Activated B cell treated with CpG ODN at 0.5 μM for 24 hours (primary cell): ENCODE measurements at regions not wholly inside any gene's neighbourhood (a gene's known extent, or its start where the extent isn't known, plus 50 kb on each side); places are given as distances from the start of the nearest gene placed in this dataset.

Source experiments
- ATAC-seq: fragments of 200-7000 bp; cut with Tn5 transposase; one replicate; pipeline ENCODE4 v1.10.0; 2021; ENCODE audit warnings: low read depth, mild to moderate bottlenecking, moderate library complexity
- CTCF ChIA-PET: fragments of 350-600 bp; sonication (Branson Sonifier 250); formaldehyde crosslinking; loops from one replicate; lab custom pipeline; 2021; ENCODE audit warnings: antibody characterized with exemption; lab: Charles Lee
- POLR2A ChIA-PET: fragments of 350-600 bp; sonication (Branson Sonifier 250); formaldehyde crosslinking; loops from one replicate; lab custom pipeline; 2021; ENCODE audit warnings: antibody characterized with exemption; lab: Charles Lee
- DNase-seq: peaks from one replicate; pipeline ENCODE4 v3.0.0; 2022
- H3K27ac Mint-ChIP-seq: one replicate; pipeline ENCODE4 v1.8.0; 2020; ENCODE audit warnings: mixed read lengths
- H3K27me3 Mint-ChIP-seq: one replicate; pipeline ENCODE4 v1.8.0; 2021; ENCODE audit warnings: mixed read lengths
- H3K36me3 Mint-ChIP-seq: one replicate; pipeline ENCODE4 v1.8.0; 2021; ENCODE audit warnings: low read depth, mixed read lengths
- H3K4me1 Mint-ChIP-seq: one replicate; pipeline ENCODE4 v1.8.0; 2021; ENCODE audit warnings: mixed read lengths
- H3K4me3 Mint-ChIP-seq: one replicate; pipeline ENCODE4 v1.8.0; 2020; ENCODE audit warnings: mild to moderate bottlenecking, mixed read lengths
- H3K9me3 Mint-ChIP-seq: one replicate; pipeline ENCODE4 v1.8.0; 2020; ENCODE audit warnings: mixed read lengths
- CTCF ChIP-seq: fragments of 200-600 bp; IDR thresholded peaks from one replicate; pipeline ENCODE4 v1.8.0; 2022; ENCODE audit warnings: antibody characterized with exemption, mild to moderate bottlenecking
- intact Hi-C: fragments of 100-400 bp; cut with micrococcal nuclease; formaldehyde crosslinking; loops from one replicate; pipeline ENCODE4 v1.15.1; 2024

- no peak for TF ChIP-seq CTCF
- no peak overlapping the region for H3K27ac Mint-ChIP-seq
- no peak for DNase-seq
- intact Hi-C loops: no loop called here
- H3K4me1 Mint-ChIP-seq: no peaks in the 10 kb centered on the region
- CTCF ChIA-PET: no interaction called here
- H3K4me3 Mint-ChIP-seq: no peak overlapping the region
- no peak for ATAC-seq
- H3K36me3 Mint-ChIP-seq: no peaks in the 10 kb centered on the region
- H3K27me3 Mint-ChIP-seq: no peaks in the 10 kb centered on the region
- POLR2A ChIA-PET: no interaction called here
- H3K9me3 Mint-ChIP-seq: peaks cover 13% of the 10 kb centered on the region
These were observed 980.9 kb downstream of the GATA3 start for GRCh38 chr10:9035355-9035754.

- ChIA-PET CTCF (no interaction called here), POLR2A (no interaction called here)
These were observed 982.3 kb downstream of the GATA3 start for GRCh38 chr10:9036711-9037204.

GRCh38 chr10:9038146-9038714 lies 983.7 kb downstream of the GATA3 start:
- TF ChIP-seq CTCF: no peak
- no peak for DNase-seq
- Mint-ChIP-seq H3K9me3 (peaks cover 11% of the 10 kb centered on the region), H3K27me3 (no peaks in the 10 kb centered on the region), H3K4me3 (no peak overlapping the region), H3K36me3 (no peaks in the 10 kb centered on the region), H3K4me1 (no peaks in the 10 kb centered on the region), H3K27ac (no peak overlapping the region)
- POLR2A ChIA-PET: no interaction called here
- intact Hi-C loops: no loop called here
- no peak for ATAC-seq
- CTCF ChIA-PET: no interaction called here

More at GRCh38 chr10:9036711-9037204, 982.3 kb downstream of the GATA3 start:
- intact Hi-C loops: no loop called here
- TF ChIP-seq CTCF: no peak
- H3K36me3 Mint-ChIP-seq: no peaks in the 10 kb centered on the region
- ATAC-seq: no peak
- no peak overlapping the region for H3K4me3 Mint-ChIP-seq
- H3K27ac Mint-ChIP-seq: no peak overlapping the region
- H3K4me1 Mint-ChIP-seq: no peaks in the 10 kb centered on the region
- peaks cover 13% of the 10 kb centered on the region for H3K9me3 Mint-ChIP-seq
- no peak for DNase-seq
- no peaks in the 10 kb centered on the region for H3K27me3 Mint-ChIP-seq

GRCh38 chr10:9043466-9043865 lies 989.0 kb downstream of the GATA3 start:
- Mint-ChIP-seq H3K27ac (no peak overlapping the region), H3K36me3 (no peaks in the 10 kb centered on the region), H3K4me3 (no peak overlapping the region), H3K4me1 (no peaks in the 10 kb centered on the region), H3K9me3 (peaks cover 8% of the 10 kb centered on the region), H3K27me3 (no peaks in the 10 kb centered on the region)
- no peak for TF ChIP-seq CTCF
- ATAC-seq: no peak
- CTCF ChIA-PET: no interaction called here
- no peak for DNase-seq
- intact Hi-C loops: no loop called here
- POLR2A ChIA-PET: no interaction called here

GRCh38 chr10:9045311-9045710 lies 990.8 kb downstream of the GATA3 start:
- H3K4me3 Mint-ChIP-seq: no peak overlapping the region
- ChIA-PET CTCF (no interaction called here), POLR2A (no interaction called here)
- H3K4me1 Mint-ChIP-seq: no peaks in the 10 kb centered on the region
- no peak overlapping the region for H3K27ac Mint-ChIP-seq
- intact Hi-C loops: no loop called here
- H3K36me3 Mint-ChIP-seq: no peaks in the 10 kb centered on the region
- no peak for TF ChIP-seq CTCF
- H3K27me3 Mint-ChIP-seq: no peaks in the 10 kb centered on the region
- H3K9me3 Mint-ChIP-seq: peaks cover 8% of the 10 kb centered on the region
- ATAC-seq (no peak), DNase-seq (no peak)
